Tibial nerve (tissue), 4 donors: ENCODE measurements at regions not wholly inside any gene's neighbourhood (a gene's known extent, or its start where the extent isn't known, plus 50 kb on each side); places are given as distances from the start of the nearest gene placed in this dataset.

Source experiments
- DNase-seq, 2 donors: peaks; one replicate each; pipeline ENCODE4 v3.0.0-alpha.2; 2019; ENCODE audit warnings: low spot score in 2 of 2
- H3K27ac ChIP-seq, 4 donors: fragments of 200-600 bp; sonication (generic) in 3 of 4; one replicate each; pipeline ENCODE4 v1.5.1; 2017 to 2019; ENCODE audit warnings: mild to moderate bottlenecking in 1 of 4
- H3K27me3 ChIP-seq, 2 donors: fragments of 200-600 bp; sonication (generic) in 1 of 2; one replicate each; pipeline versions ENCODE4 v1.5.1 to v1.6.0; 2017 to 2019
- H3K36me3 ChIP-seq, 3 donors: fragments of 200-600 bp; sonication (generic); one replicate each; pipeline ENCODE4 v1.5.1; 2018 to 2019
- H3K4me1 ChIP-seq, 4 donors: fragments of 200-600 bp; sonication (generic) in 3 of 4; one replicate each; pipeline ENCODE4 v1.5.1; 2017 to 2019
- H3K4me3 ChIP-seq, 4 donors: fragments of 200-600 bp; sonication (generic) in 3 of 4; one replicate each; pipeline ENCODE4 v1.5.1; 2017 to 2019; ENCODE audit warnings: mild to moderate bottlenecking in 1 of 4, moderate library complexity in 1 of 4
- H3K9me3 ChIP-seq, 4 donors: fragments of 200-600 bp; sonication (generic) in 3 of 4; one replicate each; pipeline ENCODE4 v1.5.1; 2017 to 2019
- CTCF ChIP-seq, 5 experiments: fragments of 200-600 bp in 3 of 5; fragments of 450-650 bp in 2 of 5; sonication (generic) in 3 of 5; IDR thresholded peaks; one replicate each; pipeline ENCODE4 v1.5.1; 2016 to 2019; ENCODE audit warnings: antibody characterized with exemption in 5 of 5, mild to moderate bottlenecking in 3 of 5, moderate library complexity in 2 of 5
- EP300 ChIP-seq, 2 donors: sonication (generic); formaldehyde crosslinking; IDR thresholded peaks; one replicate each; pipeline ENCODE4 v1.6.1; 2017; ENCODE audit warnings: antibody characterized with exemption in 2 of 2, mild to moderate bottlenecking in 1 of 2
- POLR2A ChIP-seq, 2 donors: fragments of 450-650 bp; IDR thresholded peaks; one replicate each; pipeline ENCODE4 v1.6.1; 2017; ENCODE audit warnings: antibody characterized with exemption in 2 of 2, mild to moderate bottlenecking in 2 of 2, moderate library complexity in 2 of 2
- WGBS, 2 donors: methylation state at CpG; one replicate each; pipeline ENCODE4 v1.1.5; 2018; 5-methylcytosine and 5-hydroxymethylcytosine counted together

GRCh38 chr10:88023676-88024075 is 160.3 kb downstream of the PTEN start:
- no peaks in the 10 kb centered on the region for H3K27me3 ChIP-seq
- no peak overlapping the region for H3K27ac ChIP-seq
- no peak for TF ChIP-seq POLR2A (IDR thresholded peaks at IDR 0.05)
- no peak for TF ChIP-seq CTCF (IDR thresholded peaks at IDR 0.05)
- TF ChIP-seq EP300 (IDR thresholded peaks at IDR 0.05), result no peak
- no peak for DNase-seq
- no peaks in the 10 kb centered on the region for H3K4me1 ChIP-seq
- H3K4me3 ChIP-seq, result no peak overlapping the region
- H3K36me3 ChIP-seq, result no peaks in the 10 kb centered on the region
- 74 to 96% methylated on average over 1 of the region's 1 CpG for WGBS, 2 donors
- H3K9me3 ChIP-seq, result no peaks in the 10 kb centered on the region

GRCh38 chr10:88026031-88026430 is 162.6 kb downstream of the PTEN start:
- H3K36me3 ChIP-seq, result no peaks in the 10 kb centered on the region
- H3K4me3 ChIP-seq, result no peak overlapping the region
- no peaks in the 10 kb centered on the region for H3K9me3 ChIP-seq
- H3K27me3 ChIP-seq, result no peaks in the 10 kb centered on the region
- no peaks in the 10 kb centered on the region for H3K4me1 ChIP-seq
- DNase-seq, result no peak
- TF ChIP-seq EP300 (IDR thresholded peaks at IDR 0.05) (no peak), CTCF (IDR thresholded peaks at IDR 0.05) (no peak), POLR2A (IDR thresholded peaks at IDR 0.05) (no peak)
- WGBS, 2 donors, result 95 to 98% methylated on average over 3 of the region's 3 CpGs
- no peak overlapping the region for H3K27ac ChIP-seq

GRCh38 chr10:88027570-88027969 is 164.1 kb downstream of the PTEN start:
- no peaks in the 10 kb centered on the region for H3K9me3 ChIP-seq
- TF ChIP-seq POLR2A (IDR thresholded peaks at IDR 0.05) (no peak), CTCF (IDR thresholded peaks at IDR 0.05) (no peak), EP300 (IDR thresholded peaks at IDR 0.05) (peak in 1 of 2 donors; percentile 72)
- no peaks in the 10 kb centered on the region for H3K4me1 ChIP-seq
- no peaks in the 10 kb centered on the region for H3K27me3 ChIP-seq
- peak overlapping the region in 1 of 4 donors; percentile 12 for H3K27ac ChIP-seq
- H3K4me3 ChIP-seq, result no peak overlapping the region
- 71 to 82% methylated on average over 4 of the region's 4 CpGs for WGBS, 2 donors
- H3K36me3 ChIP-seq, result no peaks in the 10 kb centered on the region
- DNase-seq, result peak in 1 of 2 donors; percentile 34

- 88% methylated on average over 1 of the region's 1 CpG for WGBS, 2 donors
Observed at GRCh38 chr10:88028072-88028471, 164.6 kb downstream of the PTEN start.

GRCh38 chr10:88028654-88029053 is 165.2 kb downstream of the PTEN start:
- H3K27ac ChIP-seq, result no peak overlapping the region
- TF ChIP-seq POLR2A (IDR thresholded peaks at IDR 0.05), result no peak
- no peaks in the 10 kb centered on the region for H3K36me3 ChIP-seq
- no peak for DNase-seq
- no peaks in the 10 kb centered on the region for H3K9me3 ChIP-seq
- H3K4me1 ChIP-seq, result no peaks in the 10 kb centered on the region
- no peak overlapping the region for H3K4me3 ChIP-seq
- WGBS, 2 donors, result 88 to 97% methylated on average over 1 of the region's 1 CpG
- H3K27me3 ChIP-seq, result no peaks in the 10 kb centered on the region

More at GRCh38 chr10:88028072-88028471, 164.6 kb downstream of the PTEN start:
- Histone ChIP-seq H3K9me3 (no peaks in the 10 kb centered on the region), H3K4me3 (no peak overlapping the region), H3K27ac (peak overlapping the region in 1 of 4 donors; percentile 12), H3K27me3 (no peaks in the 10 kb centered on the region), H3K4me1 (no peaks in the 10 kb centered on the region), H3K36me3 (no peaks in the 10 kb centered on the region)
- no peak for TF ChIP-seq CTCF (IDR thresholded peaks at IDR 0.05)
- no peak for TF ChIP-seq EP300 (IDR thresholded peaks at IDR 0.05)
- no peak for TF ChIP-seq POLR2A (IDR thresholded peaks at IDR 0.05)
- DNase-seq, result no peak

GRCh38 chr10:88032566-88032965 is 169.1 kb downstream of the PTEN start:
- TF ChIP-seq CTCF (IDR thresholded peaks at IDR 0.05) (no peak), EP300 (IDR thresholded peaks at IDR 0.05) (no peak), POLR2A (IDR thresholded peaks at IDR 0.05) (no peak)
- WGBS, 2 donors, result 43 to 48% methylated on average over 1 of the region's 1 CpG
- no peak for DNase-seq
- H3K4me3 ChIP-seq, result no peak overlapping the region
- no peaks in the 10 kb centered on the region for H3K27me3 ChIP-seq
- no peaks in the 10 kb centered on the region for H3K4me1 ChIP-seq
- no peaks in the 10 kb centered on the region for H3K36me3 ChIP-seq
- H3K9me3 ChIP-seq, result no peaks in the 10 kb centered on the region
- H3K27ac ChIP-seq, result no peak overlapping the region
